ENCODE measurements at regions not wholly inside any gene's neighbourhood (a gene's known extent, or its start where the extent isn't known, plus 50 kb on each side); places are given as distances from the start of the nearest gene placed in this dataset.
"Not testable (repeated sequence)": the region's sequence is repeated elsewhere in the genome, so short reads cannot be mapped to it uniquely, and the experiment has no call there.

GRCh38 chr2:207230261-207231105 lies 64.7 kb upstream of the KLF7 start:
- Histone ChIP-seq H3K27me3 (no peaks in the 10 kb centered on the region), H3K36me3 (no peaks in the 10 kb centered on the region), H3K27ac (no peak overlapping the region), H3K9me3 (no peaks in the 10 kb centered on the region), H3K4me3 (no peak overlapping the region), H3K4me1 (peaks cover 5 to 7% of the 10 kb centered on the region in 2 donors)
- no peak for DNase-seq (ENCODE audit: low spot score in 2 of 2)
- peak in 2 of 3 experiments; percentile 8 to 42 for TF ChIP-seq CTCF (IDR thresholded peaks at IDR 0.05)
- intact Hi-C loops (cut with DNase I): no loop called here

- H3K9me3 ChIP-seq: no peaks in the 10 kb centered on the region
- DNase-seq (ENCODE audit: low spot score in 2 of 2): no peak
- no peak overlapping the region for H3K4me3 ChIP-seq
- peaks cover 5 to 7% of the 10 kb centered on the region in 2 donors for H3K4me1 ChIP-seq
- no peak for TF ChIP-seq CTCF (IDR thresholded peaks at IDR 0.05)
- H3K27ac ChIP-seq: no peak overlapping the region
- intact Hi-C loops (cut with DNase I): no loop called here
- H3K27me3 ChIP-seq: no peaks in the 10 kb centered on the region
- no peaks in the 10 kb centered on the region for H3K36me3 ChIP-seq
Observed at GRCh38 chr2:207231106-207231865, 65.5 kb upstream of the KLF7 start.

GRCh38 chr2:207231967-207232366 lies 66.2 kb upstream of the KLF7 start:
- no peak for TF ChIP-seq CTCF (IDR thresholded peaks at IDR 0.05)
- intact Hi-C loops (cut with DNase I): no loop called here
- no peak overlapping the region for H3K27ac ChIP-seq
- no peak for DNase-seq (ENCODE audit: low spot score in 2 of 2)
- no peaks in the 10 kb centered on the region for H3K27me3 ChIP-seq
- no peaks in the 10 kb centered on the region for H3K36me3 ChIP-seq
- H3K4me3 ChIP-seq: no peak overlapping the region
- H3K9me3 ChIP-seq: no peaks in the 10 kb centered on the region
- H3K4me1 ChIP-seq: peaks cover 5 to 7% of the 10 kb centered on the region in 2 donors

- H3K4me1 ChIP-seq; H3K9me3 ChIP-seq; H3K27me3 ChIP-seq; H3K4me3 ChIP-seq; H3K27ac ChIP-seq; H3K36me3 ChIP-seq; DNase-seq (ENCODE audit: low spot score in 2 of 2); intact Hi-C loops (cut with DNase I): not testable (repeated sequence)
Observed at GRCh38 chr2:207233141-207233540, 67.4 kb upstream of the KLF7 start.

GRCh38 chr2:207233731-207234130 lies 68.0 kb upstream of the KLF7 start:
- DNase-seq (ENCODE audit: low spot score in 2 of 2): no peak
- no peaks in the 10 kb centered on the region for H3K9me3 ChIP-seq
- no peak overlapping the region for H3K27ac ChIP-seq
- H3K4me1 ChIP-seq: peaks cover 2 to 3% of the 10 kb centered on the region in 2 donors
- intact Hi-C loops (cut with DNase I): no loop called here
- no peaks in the 10 kb centered on the region for H3K27me3 ChIP-seq
- TF ChIP-seq CTCF (IDR thresholded peaks at IDR 0.05): no peak
- no peaks in the 10 kb centered on the region for H3K36me3 ChIP-seq
- H3K4me3 ChIP-seq: no peak overlapping the region

GRCh38 chr2:207235621-207236020 lies 69.9 kb upstream of the KLF7 start:
- Histone ChIP-seq H3K4me3 (no peak overlapping the region), H3K4me1 (peaks cover 12 to 20% of the 10 kb centered on the region in 2 donors), H3K9me3 (no peaks in the 10 kb centered on the region), H3K36me3 (no peaks in the 10 kb centered on the region), H3K27me3 (no peaks in the 10 kb centered on the region), H3K27ac (no peak overlapping the region)
- DNase-seq (ENCODE audit: low spot score in 2 of 2): no peak
- intact Hi-C loops (cut with DNase I): loop anchor here (5.0 kb wide), 2 partner anchors 97 to 113 kb away; no protein-coding TSS in a partner anchor
- TF ChIP-seq CTCF (IDR thresholded peaks at IDR 0.05): no peak

Data from ascending aorta (tissue), 2 donors.